GM21528 (cell line): ENCODE measurements at regions not wholly inside any gene's neighbourhood (a gene's known extent, or its start where the extent isn't known, plus 50 kb on each side); places are given as distances from the start of the nearest gene placed in this dataset.
A peak's percentile ranks its signal among the peaks of the same experiment; 100 is the strongest.
"Not testable (repeated sequence)": the region's sequence is repeated elsewhere in the genome, so short reads cannot be mapped to it uniquely, and the experiment has no call there.

ENCODE experiments used
- ATAC-seq: cut with Tn5 transposase; IDR thresholded peaks from one replicate; pipeline ENCODE4 v1.9.1; 2021; ENCODE audit warnings: mild to moderate bottlenecking, moderate library complexity; ENCODE audit not compliant: unreplicated experiment, low FRiP score

- no peak for ATAC-seq
Measured at GRCh38 chr4:147139455-147140198, 194.0 kb upstream of the TTC29 start.

GRCh38 chr4:147151763-147152162 is 206.1 kb upstream of the TTC29 start:
- no peak for ATAC-seq

GRCh38 chr4:147157860-147158701 is 212.4 kb upstream of the TTC29 start:
- no peak for ATAC-seq

GRCh38 chr4:147160908-147161513 is 215.3 kb upstream of the TTC29 start:
- peak; percentile 93 for ATAC-seq

GRCh38 chr4:147163311-147163710 is 217.6 kb upstream of the TTC29 start:
- no peak for ATAC-seq

GRCh38 chr4:147168200-147168599 is 222.5 kb upstream of the TTC29 start:
- ATAC-seq, result not testable (repeated sequence)

GRCh38 chr4:147173322-147173721 is 227.7 kb upstream of the TTC29 start:
- no peak for ATAC-seq

GRCh38 chr4:147173797-147174432 is 228.3 kb upstream of the TTC29 start:
- ATAC-seq, result no peak

- ATAC-seq, result no peak
Measured at GRCh38 chr4:147174591-147174990, 228.9 kb upstream of the TTC29 start.

- ATAC-seq, result no peak
Measured at GRCh38 chr4:147175460-147176025, 229.9 kb upstream of the TTC29 start.

- no peak for ATAC-seq
Measured at GRCh38 chr4:147182041-147182440, 236.4 kb upstream of the TTC29 start.

GRCh38 chr4:147192679-147193078 is 247.0 kb upstream of the TTC29 start:
- no peak for ATAC-seq

- no peak for ATAC-seq
Measured at GRCh38 chr4:147194114-147194513, 248.4 kb upstream of the TTC29 start.

GRCh38 chr4:147194604-147195003 is 248.9 kb upstream of the TTC29 start:
- no peak for ATAC-seq

- no peak for ATAC-seq
Measured at GRCh38 chr4:147195386-147195785, 249.7 kb upstream of the TTC29 start.

- no peak for ATAC-seq
Measured at GRCh38 chr4:147198411-147199051, 252.9 kb upstream of the TTC29 start.

- ATAC-seq, result no peak
Measured at GRCh38 chr4:147201016-147201415, 255.4 kb upstream of the TTC29 start.

GRCh38 chr4:147206807-147207206 is 261.1 kb upstream of the TTC29 start:
- ATAC-seq, result no peak

- ATAC-seq, result no peak
Measured at GRCh38 chr4:147207911-147208310, 262.2 kb upstream of the TTC29 start.

- no peak for ATAC-seq
Measured at GRCh38 chr4:147217655-147218054, 263.2 kb upstream of the EDNRA start.
